HepG2 (cell line): ENCODE measurements at regions not wholly inside any gene's neighbourhood (a gene's known extent, or its start where the extent isn't known, plus 50 kb on each side); places are given as distances from the start of the nearest gene placed in this dataset.

ENCODE experiments used
- ATF4 ChIP-seq, 2 experiments: fragments of 450-650 bp in 1 of 2; sonication (generic) in 1 of 2; formaldehyde crosslinking; IDR thresholded peaks; 2 replicates each; pipeline versions ENCODE4 v1.5.0 to v1.8.0; 2020 to 2022; ENCODE audit warnings: mild to moderate bottlenecking in 1 of 2, missing genetic modification reagents in 1 of 2
- MAFF ChIP-seq: IDR thresholded peaks from 2 replicates; pipeline ENCODE4 v1.6.1; 2011; ENCODE audit warnings: low read depth, low read length, improper control_type of control experiment
- MAFG ChIP-seq: sonication (generic); formaldehyde crosslinking; IDR thresholded peaks from 2 replicates; pipeline ENCODE4 v1.5.1; 2020; ENCODE audit warnings: mild to moderate bottlenecking, missing genetic modification reagents
- POLR2A ChIP-seq, 2 experiments: IDR thresholded peaks; 2 replicates each; pipeline ENCODE4 v1.6.1; 2011; ENCODE audit warnings: low read depth in 2 of 2, low read length in 2 of 2, mild to moderate bottlenecking in 1 of 2, moderate library complexity in 1 of 2; ENCODE audit not compliant: insufficient read depth in 1 of 2
- SMARCE1 ChIP-seq: fragments of 450-650 bp; IDR thresholded peaks from 2 replicates; pipeline ENCODE4 v1.6.1; 2017; ENCODE audit warnings: borderline replicate concordance
- SUZ12 ChIP-seq: fragments of 150-350 bp; IDR thresholded peaks from 2 replicates; pipeline ENCODE4 v1.6.1; 2014; ENCODE audit warnings: low read depth, low read length
- ZSCAN29 ChIP-seq: sonication (generic); formaldehyde crosslinking; conservative IDR thresholded peaks from 2 replicates; pipeline ENCODE4 v1.4.0; 2020; ENCODE audit warnings: mild to moderate bottlenecking, missing genetic modification reagents

- no peak for TF ChIP-seq SMARCE1
- no peak for TF ChIP-seq MAFG (CRISPR knock-in tag)
- no peak for TF ChIP-seq MAFF
- TF ChIP-seq ZSCAN29 (CRISPR knock-in tag): no peak
- TF ChIP-seq ATF4 (CRISPR knock-in tag; IDR thresholded peaks at IDR 0.05): no peak
- TF ChIP-seq SUZ12: no peak
- TF ChIP-seq POLR2A (IDR thresholded peaks at IDR 0.05; ENCODE audit: insufficient read depth in 1 of 2, low read depth in 2 of 2, low read length in 2 of 2): no peak
These were observed 96.5 kb upstream of the CREB5 start for GRCh38 chr7:28315565-28316410.
